ENCODE measurements at regions not wholly inside any gene's neighbourhood (a gene's known extent, or its start where the extent isn't known, plus 50 kb on each side); places are given as distances from the start of the nearest gene placed in this dataset.
A peak's percentile ranks its signal among the peaks of the same experiment; 100 is the strongest.
"Not testable (repeated sequence)": the region's sequence is repeated elsewhere in the genome, so short reads cannot be mapped to it uniquely, and the experiment has no call there.

- DNase-seq (ENCODE audit: low read depth) = no peak
Observed at GRCh38 chr15:38945551-38946298, 381.1 kb upstream of the RASGRP1 start.

GRCh38 chr15:38954090-38954489 is 389.5 kb upstream of the RASGRP1 start:
- peak; percentile 75 for DNase-seq (ENCODE audit: low read depth)

- DNase-seq (ENCODE audit: low read depth) = no peak
Observed at GRCh38 chr15:38961456-38961855, 396.8 kb upstream of the RASGRP1 start.

GRCh38 chr15:38961931-38962330 is 397.3 kb upstream of the RASGRP1 start:
- DNase-seq (ENCODE audit: low read depth) = peak; percentile 13

- peak; percentile 29 for DNase-seq (ENCODE audit: low read depth)
Observed at GRCh38 chr15:38972831-38973230, 408.2 kb upstream of the RASGRP1 start.

GRCh38 chr15:38975282-38975990 is 410.8 kb upstream of the RASGRP1 start:
- DNase-seq (ENCODE audit: low read depth) = no peak

GRCh38 chr15:38991126-38991525 is 426.5 kb upstream of the RASGRP1 start:
- DNase-seq (ENCODE audit: low read depth) = peak; percentile 80

GRCh38 chr15:38991701-38992100 is 427.1 kb upstream of the RASGRP1 start:
- peak; percentile 45 for DNase-seq (ENCODE audit: low read depth)

GRCh38 chr15:38992506-38992905 is 427.9 kb upstream of the RASGRP1 start:
- no peak for DNase-seq (ENCODE audit: low read depth)

GRCh38 chr15:38992930-38993329 is 428.3 kb upstream of the RASGRP1 start:
- no peak for DNase-seq (ENCODE audit: low read depth)

GRCh38 chr15:38994310-38994709 is 429.7 kb upstream of the RASGRP1 start:
- DNase-seq (ENCODE audit: low read depth) = no peak

- DNase-seq (ENCODE audit: low read depth) = peak; percentile 86
Observed at GRCh38 chr15:38996111-38996631, 431.6 kb upstream of the RASGRP1 start.

GRCh38 chr15:38997841-38998240 is 433.2 kb upstream of the RASGRP1 start:
- DNase-seq (ENCODE audit: low read depth) = no peak

GRCh38 chr15:39000008-39000734 is 435.6 kb upstream of the RASGRP1 start:
- DNase-seq (ENCODE audit: low read depth) = no peak

GRCh38 chr15:39009740-39010139 is 445.1 kb upstream of the RASGRP1 start:
- DNase-seq (ENCODE audit: low read depth) = no peak

- DNase-seq (ENCODE audit: low read depth) = not testable (repeated sequence)
Observed at GRCh38 chr15:39011066-39011465, 446.5 kb upstream of the RASGRP1 start.

- no peak for DNase-seq (ENCODE audit: low read depth)
Observed at GRCh38 chr15:39013262-39013661, 448.6 kb upstream of the RASGRP1 start.

- DNase-seq (ENCODE audit: low read depth) = no peak
Observed at GRCh38 chr15:39014682-39015081, 450.1 kb upstream of the RASGRP1 start.

GRCh38 chr15:39016706-39017105 is 452.1 kb upstream of the RASGRP1 start:
- peak; percentile 96 for DNase-seq (ENCODE audit: low read depth)

- no peak for DNase-seq (ENCODE audit: low read depth)
Observed at GRCh38 chr15:39018966-39019365, 454.4 kb upstream of the RASGRP1 start.

- DNase-seq (ENCODE audit: low read depth) = no peak
Observed at GRCh38 chr15:39021341-39021740, 456.7 kb upstream of the RASGRP1 start.

- no peak for DNase-seq (ENCODE audit: low read depth)
Observed at GRCh38 chr15:39022532-39023305, 458.1 kb upstream of the RASGRP1 start.
